Fibroblast of pulmonary artery (primary cell): ENCODE measurements at regions not wholly inside any gene's neighbourhood (a gene's known extent, or its start where the extent isn't known, plus 50 kb on each side); places are given as distances from the start of the nearest gene placed in this dataset.
"Not testable (repeated sequence)": the region's sequence is repeated elsewhere in the genome, so short reads cannot be mapped to it uniquely, and the experiment has no call there.

Experiments
- DNase-seq: peaks from one replicate; pipeline ENCODE4 v3.0.0-alpha.2; 2010; ENCODE audit warnings: low read depth
- H3K4me3 ChIP-seq: replicated peaks from 2 replicates; pipeline ENCODE4 v1.5.1; 2011; ENCODE audit warnings: low read depth, mild to moderate bottlenecking, control low read depth, low read length, moderate library complexity
- CTCF ChIP-seq: IDR thresholded peaks from 2 replicates; pipeline ENCODE4 v1.5.1; 2011; ENCODE audit warnings: mild to moderate bottlenecking, control low read depth, low read length, inconsistent platforms; ENCODE audit errors: missing control alignments

GRCh38 chr6:69489970-69490369 lies 306.8 kb downstream of the LMBRD1 start:
- no peak for DNase-seq
- TF ChIP-seq CTCF: no peak
- H3K4me3 ChIP-seq: no peak overlapping the region

GRCh38 chr6:69487688-69488087 lies 309.1 kb downstream of the LMBRD1 start:
- DNase-seq: no peak
- TF ChIP-seq CTCF: peak; percentile 9
- no peak overlapping the region for H3K4me3 ChIP-seq

GRCh38 chr6:69466979-69467570 lies 329.7 kb downstream of the LMBRD1 start:
- no peak overlapping the region for H3K4me3 ChIP-seq
- TF ChIP-seq CTCF: no peak
- no peak for DNase-seq

GRCh38 chr6:69465866-69466265 lies 330.9 kb downstream of the LMBRD1 start:
- DNase-seq: no peak
- H3K4me3 ChIP-seq: no peak overlapping the region
- TF ChIP-seq CTCF: no peak

GRCh38 chr6:69456086-69456485 lies 340.7 kb downstream of the LMBRD1 start:
- no peak for DNase-seq
- no peak overlapping the region for H3K4me3 ChIP-seq
- no peak for TF ChIP-seq CTCF

- not testable (repeated sequence) for DNase-seq
Observed at GRCh38 chr6:69454619-69455018, 342.2 kb downstream of the LMBRD1 start.

GRCh38 chr6:69450493-69450892 lies 346.3 kb downstream of the LMBRD1 start:
- H3K4me3 ChIP-seq, DNase-seq: not testable (repeated sequence)

More at GRCh38 chr6:69454619-69455018, 342.2 kb downstream of the LMBRD1 start:
- not testable (repeated sequence) for H3K4me3 ChIP-seq

- no peak for TF ChIP-seq CTCF
- no peak for DNase-seq
- H3K4me3 ChIP-seq: no peak overlapping the region
Observed at GRCh38 chr6:69449887-69450286, 346.9 kb downstream of the LMBRD1 start.
